GM19035 (cell line): ENCODE measurements at regions not wholly inside any gene's neighbourhood (a gene's known extent, or its start where the extent isn't known, plus 50 kb on each side); places are given as distances from the start of the nearest gene placed in this dataset.
"Not testable (repeated sequence)": the region's sequence is repeated elsewhere in the genome, so short reads cannot be mapped to it uniquely, and the experiment has no call there.

ENCODE experiments used
- ATAC-seq: cut with Tn5 transposase; IDR thresholded peaks from one replicate; pipeline ENCODE4 v1.9.1; 2021; ENCODE audit not compliant: unreplicated experiment

- ATAC-seq, result no peak
These were observed 111.7 kb downstream of the RTP5 start for GRCh38 chr2:241981076-241981700.

GRCh38 chr2:241982706-241983570 is 113.4 kb downstream of the RTP5 start:
- ATAC-seq, result no peak

- ATAC-seq, result no peak
These were observed 114.2 kb downstream of the RTP5 start for GRCh38 chr2:241983571-241984270.

DNA sequence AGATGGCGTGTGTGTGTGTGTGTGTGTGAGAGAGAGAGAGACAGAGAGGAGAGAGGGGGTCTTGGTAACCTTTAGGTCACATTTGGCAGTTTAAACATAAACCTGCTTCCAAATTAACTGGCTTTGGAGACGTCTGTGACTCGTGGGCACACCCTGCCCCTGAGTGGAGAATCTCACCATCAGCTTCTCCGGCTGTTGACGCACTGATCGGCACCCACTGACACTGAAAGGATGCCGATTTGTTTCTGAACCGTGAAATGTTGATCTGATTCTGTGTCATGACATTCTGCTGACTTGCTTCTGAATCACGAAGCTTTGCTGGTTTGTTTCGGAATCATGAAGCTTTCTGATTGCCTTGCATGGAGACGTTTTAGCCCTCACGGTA is 114.7 kb downstream of the RTP5 start:
- no peak for ATAC-seq

- no peak for ATAC-seq
These were observed 115.1 kb downstream of the RTP5 start for GRCh38 chr2:241984658-241985057.

GRCh38 chr2:241985161-241985985 is 115.8 kb downstream of the RTP5 start:
- not testable (repeated sequence) for ATAC-seq

DNA sequence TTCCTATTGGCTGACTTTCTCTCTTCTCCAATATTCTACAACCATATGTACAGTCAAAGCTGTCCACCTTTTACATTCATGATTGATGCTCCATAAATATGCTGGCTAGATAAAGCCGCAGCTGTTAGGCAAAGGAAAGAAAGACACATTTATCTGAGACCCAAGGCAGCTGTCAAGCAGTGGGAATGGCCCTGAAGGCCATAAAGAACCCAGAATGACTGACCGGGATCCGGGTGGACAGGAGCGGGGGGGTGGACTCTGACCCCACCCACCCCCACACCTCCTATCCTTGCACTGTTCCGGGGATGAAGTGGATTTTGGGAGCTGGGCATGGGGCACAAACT is 116.4 kb downstream of the RTP5 start:
- no peak for ATAC-seq

- ATAC-seq, result no peak
These were observed 117.5 kb downstream of the RTP5 start for GRCh38 chr2:241986836-241987641.

DNA sequence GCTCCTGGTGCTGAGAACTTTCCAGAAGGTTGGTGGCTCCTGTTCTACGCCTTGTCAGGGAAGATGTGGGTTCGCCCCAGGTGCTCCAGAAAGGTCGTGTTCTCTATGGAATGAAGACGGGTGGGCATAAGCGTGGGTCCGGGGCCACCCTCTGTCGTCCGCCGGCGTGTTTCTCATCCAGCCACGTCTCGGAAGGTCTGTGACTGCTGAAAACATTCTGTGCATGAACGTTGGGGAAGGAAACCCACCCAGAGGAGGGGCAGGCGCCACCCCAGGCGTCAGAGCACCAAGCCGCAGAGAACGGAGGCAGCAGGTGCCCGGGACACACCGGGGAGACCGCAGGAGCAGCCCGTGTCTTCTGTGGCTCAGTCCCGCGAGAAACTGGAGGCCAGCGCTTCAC is 118.2 kb downstream of the RTP5 start:
- no peak for ATAC-seq

DNA sequence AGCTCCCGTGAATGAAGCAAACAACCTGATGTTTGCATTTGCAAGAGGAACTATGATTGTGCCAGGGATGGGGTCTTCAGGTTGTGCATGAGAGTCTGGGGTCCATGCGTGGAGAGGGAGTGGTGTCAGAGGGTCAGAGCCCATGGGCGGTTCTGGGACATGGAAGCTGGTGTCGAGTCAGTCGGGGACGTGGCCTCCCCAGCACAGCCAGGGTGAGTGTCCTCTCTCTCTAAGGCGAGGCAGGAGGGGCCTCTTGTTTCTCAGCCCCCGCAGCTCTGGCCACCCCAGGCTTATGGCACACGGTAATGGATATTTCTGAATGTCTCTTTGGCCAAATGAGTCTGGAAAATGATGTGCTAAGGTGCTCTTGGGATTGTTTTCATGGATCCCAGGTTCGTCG is 118.6 kb downstream of the RTP5 start:
- no peak for ATAC-seq

DNA sequence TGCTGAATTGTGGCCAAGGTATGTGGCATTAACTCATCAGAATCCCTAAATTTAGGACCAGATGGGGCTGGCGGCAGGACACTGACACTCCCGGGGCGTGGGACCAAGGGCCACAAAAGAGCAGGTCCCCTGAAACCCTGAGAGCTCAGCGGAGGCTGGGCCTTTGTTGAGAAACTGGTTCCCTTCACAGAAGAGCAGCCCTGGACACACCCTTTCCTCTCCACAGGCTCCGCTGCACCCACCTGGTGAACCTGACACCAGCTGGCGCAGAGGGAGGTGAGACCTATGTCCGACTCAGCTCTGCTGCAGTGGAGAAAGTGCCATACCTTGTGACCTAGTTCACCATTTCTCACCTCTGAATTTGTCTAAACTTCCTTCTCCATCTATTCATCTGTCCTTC is 119.5 kb downstream of the RTP5 start:
- ATAC-seq, result no peak

- no peak for ATAC-seq
These were observed 120.9 kb downstream of the RTP5 start for GRCh38 chr2:241990466-241990865.

GRCh38 chr2:241991299-241991698 is 121.8 kb downstream of the RTP5 start:
- no peak for ATAC-seq

GRCh38 chr2:241992753-241993152 is 123.2 kb downstream of the RTP5 start:
- no peak for ATAC-seq

GRCh38 chr2:241993386-241994005 is 124.0 kb downstream of the RTP5 start:
- ATAC-seq, result no peak

DNA sequence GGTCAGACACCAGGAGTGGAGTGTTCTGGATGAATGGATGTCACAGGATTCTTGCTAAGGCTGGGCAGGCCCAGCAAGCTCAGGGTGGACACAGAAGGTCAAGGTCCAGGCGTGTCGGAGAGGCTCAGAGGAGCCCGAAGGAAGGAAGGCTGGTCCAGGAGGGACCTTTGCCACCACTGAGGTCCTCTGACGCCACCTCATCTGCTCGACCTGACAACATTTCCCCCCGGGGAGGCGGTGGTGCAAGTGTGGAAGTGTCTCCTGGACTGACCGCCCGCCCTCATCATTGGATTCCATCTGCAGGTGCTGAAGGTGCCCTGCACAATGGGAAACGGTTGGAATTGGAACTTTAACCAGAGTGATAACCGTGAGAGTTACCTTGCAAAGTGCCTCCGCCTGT is 124.6 kb downstream of the RTP5 start:
- no peak for ATAC-seq

DNA sequence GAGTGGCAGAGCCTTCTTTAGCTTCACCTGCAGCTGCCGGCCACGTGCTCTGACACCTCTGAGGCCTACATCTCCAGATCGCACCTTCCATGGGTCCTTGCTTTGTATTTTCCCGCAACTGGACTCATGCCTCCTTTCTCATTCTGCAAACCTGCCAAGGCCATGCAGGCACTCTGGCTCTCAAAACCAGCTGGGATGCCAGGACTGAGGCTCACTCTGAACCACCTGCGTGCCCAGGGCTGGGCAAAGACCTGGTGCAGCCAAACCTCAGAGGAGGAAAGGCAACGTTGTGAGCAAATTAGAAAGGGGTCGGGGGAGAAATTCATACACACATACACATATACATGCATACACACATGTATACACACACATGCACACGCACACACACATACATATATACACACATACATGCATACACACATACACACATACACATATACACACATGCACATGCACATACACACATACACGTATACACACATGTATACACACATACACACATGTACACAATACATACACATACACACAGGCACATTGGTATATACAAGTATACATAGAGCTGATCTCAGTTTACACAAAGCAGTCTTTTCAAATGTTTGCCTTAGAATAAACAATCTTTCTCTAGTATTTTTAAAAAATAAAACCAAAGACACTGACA is 125.2 kb downstream of the RTP5 start:
- ATAC-seq, result no peak

DNA sequence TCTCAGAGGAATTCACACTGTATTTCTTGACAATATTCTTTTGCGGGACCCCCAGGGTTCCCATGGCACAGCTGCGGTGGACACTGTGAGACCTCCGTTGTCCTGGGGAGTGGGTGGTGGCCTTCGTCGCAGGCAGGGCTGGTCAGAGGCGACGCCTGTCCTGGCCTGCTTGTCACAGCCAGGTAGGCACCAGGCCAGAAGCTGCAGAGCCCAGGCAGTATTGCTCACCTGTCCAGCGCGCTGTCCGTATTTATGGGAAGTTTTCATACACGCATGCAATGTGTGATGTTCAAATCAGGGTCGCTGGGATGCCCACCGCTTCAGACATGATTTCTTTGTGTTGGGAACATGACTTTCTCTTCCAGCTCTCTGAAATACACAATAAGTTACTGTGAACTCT is 126.6 kb downstream of the RTP5 start:
- no peak for ATAC-seq

DNA sequence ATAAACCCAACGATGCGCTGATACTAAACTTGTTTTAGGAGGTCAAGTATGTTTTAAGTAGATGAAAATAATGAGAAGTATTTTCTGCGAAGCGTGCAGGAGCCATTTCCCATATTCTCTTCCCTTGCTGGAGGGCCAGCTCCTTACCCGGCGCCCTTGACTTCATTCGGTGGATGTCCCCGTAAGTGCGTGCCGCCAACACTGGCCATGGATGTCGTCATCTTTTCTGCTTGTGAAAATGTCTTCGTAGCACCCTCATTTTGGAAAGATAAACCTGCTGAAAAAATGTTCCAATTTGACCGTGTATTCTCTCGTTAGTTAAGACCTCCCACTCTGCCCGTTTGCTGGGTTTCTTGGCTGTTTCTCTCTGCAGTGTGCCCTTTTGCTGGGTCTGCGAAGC is 127.5 kb downstream of the RTP5 start:
- ATAC-seq, result no peak
